Liver (tissue), 8 donors: ENCODE measurements at regions not wholly inside any gene's neighbourhood (a gene's known extent, or its start where the extent isn't known, plus 50 kb on each side); places are given as distances from the start of the nearest gene placed in this dataset.

Source experiments
- DNase-seq: peaks from one replicate; pipeline ENCODE4 v3.0.0-alpha.2; 2017; ENCODE audit warnings: low spot score
- H3K27ac ChIP-seq, 2 donors: one replicate each; pipeline ENCODE4 v1.7.0; 2013; ENCODE audit warnings: inconsistent platforms in 2 of 2, low read length in 2 of 2, control low read depth in 1 of 2, low read depth in 1 of 2, mild to moderate bottlenecking in 1 of 2
- H3K27me3 ChIP-seq, 4 donors: one replicate each; pipeline versions ENCODE4 v1.6.1 to v1.7.0; 2013; ENCODE audit warnings: low read length in 3 of 4, inconsistent platforms in 1 of 4, mild to moderate bottlenecking in 1 of 4, moderate library complexity in 1 of 4; ENCODE audit not compliant: control insufficient read depth in 4 of 4, insufficient read depth in 4 of 4
- H3K36me3 ChIP-seq, 4 donors: one replicate each; pipeline versions ENCODE4 v1.6.1 to v1.7.0; 2013; ENCODE audit warnings: low read length in 3 of 4, mild to moderate bottlenecking in 3 of 4, low read depth in 1 of 4, moderate library complexity in 1 of 4; ENCODE audit not compliant: control insufficient read depth in 4 of 4, insufficient read depth in 3 of 4
- H3K4me1 ChIP-seq, 4 donors: one replicate each; pipeline versions ENCODE4 v1.6.1 to v1.7.0; 2013; ENCODE audit warnings: low read length in 3 of 4, mild to moderate bottlenecking in 3 of 4, moderate library complexity in 1 of 4; ENCODE audit not compliant: control insufficient read depth in 4 of 4, insufficient read depth in 4 of 4
- H3K4me3 ChIP-seq, 3 donors: one replicate each; pipeline versions ENCODE4 v1.6.1 to v1.7.0; 2013; ENCODE audit warnings: low read length in 3 of 3, control low read depth in 1 of 3, low read depth in 1 of 3, mild to moderate bottlenecking in 1 of 3
- H3K9ac ChIP-seq, 2 donors: one replicate each; pipeline ENCODE4 v1.7.0; 2013; ENCODE audit warnings: low read length in 2 of 2, mild to moderate bottlenecking in 2 of 2, moderate library complexity in 2 of 2, control low read depth in 1 of 2, low read depth in 1 of 2
- H3K9me3 ChIP-seq, 4 donors: one replicate each; pipeline versions ENCODE4 v1.6.1 to v1.7.0; 2013; ENCODE audit warnings: low read length in 3 of 4; ENCODE audit not compliant: control insufficient read depth in 4 of 4
- ATF3 ChIP-seq: IDR thresholded peaks from 2 replicates; pipeline ENCODE4 v1.6.1; 2016; ENCODE audit warnings: antibody characterized with exemption
- CTCF ChIP-seq: fragments of 150-350 bp; IDR thresholded peaks from 2 replicates; pipeline ENCODE4 v1.5.1; 2017; ENCODE audit warnings: improper control_type of control experiment, low read depth, low read length; ENCODE audit not compliant: missing input control
- EGR1 ChIP-seq, 2 donors: IDR thresholded peaks; 2 replicates each; pipeline ENCODE4 v1.6.1; 2016 to 2018; ENCODE audit warnings: antibody characterized with exemption in 2 of 2, low read depth in 2 of 2
- FOXA1 ChIP-seq: IDR thresholded peaks from 2 replicates; pipeline ENCODE4 v1.6.1; 2016; ENCODE audit warnings: antibody characterized with exemption
- FOXA2 ChIP-seq: IDR thresholded peaks from 2 replicates; pipeline ENCODE4 v1.6.1; 2016; ENCODE audit warnings: antibody characterized with exemption
- GABPA ChIP-seq, 2 donors: IDR thresholded peaks in 1 of 2; conservative IDR thresholded peaks in 1 of 2; 2 replicates each; pipeline ENCODE4 v1.6.1; 2016; ENCODE audit warnings: antibody characterized with exemption in 2 of 2, mild to moderate bottlenecking in 1 of 2, moderate library complexity in 1 of 2
- HNF4A ChIP-seq, 2 donors: conservative IDR thresholded peaks; 2 replicates each; pipeline ENCODE4 v1.6.1; 2016; ENCODE audit warnings: antibody characterized with exemption in 2 of 2, mild to moderate bottlenecking in 2 of 2
- HNF4G ChIP-seq: IDR thresholded peaks from 2 replicates; pipeline ENCODE4 v1.6.1; 2016; ENCODE audit warnings: antibody characterized with exemption
- JUND ChIP-seq, 2 donors: IDR thresholded peaks; 2 replicates each; pipeline ENCODE4 v1.6.1; 2016; ENCODE audit warnings: antibody characterized with exemption in 2 of 2
- MAX ChIP-seq: IDR thresholded peaks from 2 replicates; pipeline ENCODE4 v1.6.1; 2016; ENCODE audit warnings: antibody characterized with exemption
- NR2F2 ChIP-seq: IDR thresholded peaks from 2 replicates; pipeline ENCODE4 v1.6.1; 2016; ENCODE audit warnings: antibody characterized with exemption
- RAD21 ChIP-seq, 2 donors: IDR thresholded peaks; 2 replicates each; pipeline ENCODE4 v1.6.1; 2016; ENCODE audit warnings: antibody characterized with exemption in 2 of 2, mild to moderate bottlenecking in 2 of 2
- REST ChIP-seq: IDR thresholded peaks from 2 replicates; pipeline ENCODE4 v1.6.1; 2016; ENCODE audit warnings: antibody characterized with exemption, mild to moderate bottlenecking
- RXRA ChIP-seq, 2 donors: IDR thresholded peaks; 2 replicates each; pipeline ENCODE4 v1.6.1; 2017 to 2018; ENCODE audit warnings: antibody characterized with exemption in 2 of 2, mild to moderate bottlenecking in 1 of 2
- SP1 ChIP-seq: IDR thresholded peaks from 2 replicates; pipeline ENCODE4 v1.6.1; 2018; ENCODE audit warnings: antibody characterized with exemption, mild to moderate bottlenecking
- TAF1 ChIP-seq: conservative IDR thresholded peaks from 2 replicates; pipeline ENCODE4 v1.6.1; 2016; ENCODE audit warnings: antibody characterized with exemption, mild to moderate bottlenecking
- YY1 ChIP-seq: IDR thresholded peaks from 2 replicates; pipeline ENCODE4 v1.6.1; 2016; ENCODE audit warnings: antibody characterized with exemption, mild to moderate bottlenecking
- ZBTB33 ChIP-seq: IDR thresholded peaks from 2 replicates; pipeline ENCODE4 v1.6.1; 2016; ENCODE audit warnings: antibody characterized with exemption
- WGBS: extraction: QIAGEN DNeasy Blood & Tissue Kit; methylation state at CpG from one replicate; pipeline ENCODE4 v1.1.7; 2013; 5-methylcytosine and 5-hydroxymethylcytosine counted together
- donor health status: healthy.
- donor health status: healthy.
- donor health status: healthy.
- donor health status: healthy.
- donor health status: healthy.

- no peaks in the 10 kb centered on the region for H3K27me3 ChIP-seq
- no peak for DNase-seq
- peaks cover 0 to 3% (median 0%) of the 10 kb centered on the region in 4 donors for H3K9me3 ChIP-seq
- no peaks in the 10 kb centered on the region for H3K4me1 ChIP-seq
- no peak overlapping the region for H3K4me3 ChIP-seq
- TF ChIP-seq HNF4G (no peak), EGR1 (IDR thresholded peaks at IDR 0.05; ENCODE audit: low read depth in 2 of 2) (no peak), RXRA (IDR thresholded peaks at IDR 0.05) (no peak), GABPA (IDR thresholded peaks at IDR 0.05 in 1 of 2, conservative IDR thresholded peaks at IDR 0.05 in 1 of 2) (no peak), FOXA2 (no peak), ATF3 (no peak), SP1 (no peak), MAX (no peak)
- H3K9ac ChIP-seq: no peak overlapping the region
- H3K27ac ChIP-seq: no peak overlapping the region
- 76% methylated on average over 3 of the region's 3 CpGs for WGBS
- H3K36me3 ChIP-seq: no peaks in the 10 kb centered on the region
Measured at GRCh38 chr1:239944666-239945065, 147.0 kb upstream of the FMN2 start.

GRCh38 chr1:239947801-239948200 is 143.9 kb upstream of the FMN2 start:
- no peak overlapping the region for H3K27ac ChIP-seq
- peaks cover 0 to 3% (median 1%) of the 10 kb centered on the region in 4 donors for H3K4me1 ChIP-seq
- no peak for DNase-seq

GRCh38 chr1:239951511-239952140 is 140.1 kb upstream of the FMN2 start:
- Histone ChIP-seq H3K4me3 (no peak overlapping the region), H3K27me3 (no peaks in the 10 kb centered on the region), H3K9me3 (no peaks in the 10 kb centered on the region), H3K4me1 (peaks cover 0 to 3% (median 1%) of the 10 kb centered on the region in 4 donors), H3K36me3 (no peaks in the 10 kb centered on the region), H3K9ac (no peak overlapping the region), H3K27ac (no peak overlapping the region)
- TF ChIP-seq REST (no peak), FOXA2 (no peak), HNF4A (conservative IDR thresholded peaks at IDR 0.05) (peak in 1 of 2 donors; percentile 9), GABPA (IDR thresholded peaks at IDR 0.05 in 1 of 2, conservative IDR thresholded peaks at IDR 0.05 in 1 of 2) (no peak), SP1 (no peak), RAD21 (IDR thresholded peaks at IDR 0.05) (peak; percentile 84 to 85), EGR1 (IDR thresholded peaks at IDR 0.05; ENCODE audit: low read depth in 2 of 2) (no peak), RXRA (IDR thresholded peaks at IDR 0.05) (no peak), ATF3 (no peak), ZBTB33 (no peak), TAF1 (no peak), YY1 (no peak), CTCF (peak; percentile 62), HNF4G (no peak), JUND (IDR thresholded peaks at IDR 0.05) (no peak), MAX (no peak), NR2F2 (no peak), FOXA1 (no peak)
- peak; percentile 64 for DNase-seq
- WGBS: 54% methylated on average over 3 of the region's 3 CpGs

More at GRCh38 chr1:239947801-239948200, 143.9 kb upstream of the FMN2 start:
- H3K9ac ChIP-seq: no peak overlapping the region
- 88% methylated on average over 2 of the region's 2 CpGs for WGBS
- peaks cover 0 to 3% (median 0%) of the 10 kb centered on the region in 4 donors for H3K9me3 ChIP-seq
- TF ChIP-seq HNF4A (conservative IDR thresholded peaks at IDR 0.05) (no peak), FOXA1 (no peak)
- H3K27me3 ChIP-seq: no peaks in the 10 kb centered on the region
- no peak overlapping the region for H3K4me3 ChIP-seq
- H3K36me3 ChIP-seq: no peaks in the 10 kb centered on the region
